ENCODE measurements at regions not wholly inside any gene's neighbourhood (a gene's known extent, or its start where the extent isn't known, plus 50 kb on each side); places are given as distances from the start of the nearest gene placed in this dataset.
"Not testable (repeated sequence)": the region's sequence is repeated elsewhere in the genome, so short reads cannot be mapped to it uniquely, and the experiment has no call there.

DNA sequence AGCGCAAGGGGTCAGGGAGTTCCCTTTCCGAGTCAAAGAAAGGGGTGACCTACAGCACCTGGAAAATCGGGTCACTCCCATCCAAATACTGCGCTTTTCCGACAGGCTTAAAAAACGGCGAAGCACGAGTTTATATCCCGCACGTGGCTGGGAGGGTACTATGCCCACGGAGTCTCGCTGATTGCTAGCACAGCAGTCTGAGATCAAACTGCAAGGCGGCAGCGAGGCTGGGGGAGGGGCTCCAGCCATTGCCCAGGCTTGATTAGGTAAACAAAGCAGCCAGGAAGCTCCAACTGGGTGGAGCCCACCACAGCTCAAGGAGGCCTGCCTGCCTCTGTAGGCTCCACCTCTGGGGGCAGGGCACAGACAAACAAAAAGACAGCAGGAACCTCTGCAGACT is 735.1 kb downstream of the TTLL7 start:
- TF ChIP-seq, protein P1, sequence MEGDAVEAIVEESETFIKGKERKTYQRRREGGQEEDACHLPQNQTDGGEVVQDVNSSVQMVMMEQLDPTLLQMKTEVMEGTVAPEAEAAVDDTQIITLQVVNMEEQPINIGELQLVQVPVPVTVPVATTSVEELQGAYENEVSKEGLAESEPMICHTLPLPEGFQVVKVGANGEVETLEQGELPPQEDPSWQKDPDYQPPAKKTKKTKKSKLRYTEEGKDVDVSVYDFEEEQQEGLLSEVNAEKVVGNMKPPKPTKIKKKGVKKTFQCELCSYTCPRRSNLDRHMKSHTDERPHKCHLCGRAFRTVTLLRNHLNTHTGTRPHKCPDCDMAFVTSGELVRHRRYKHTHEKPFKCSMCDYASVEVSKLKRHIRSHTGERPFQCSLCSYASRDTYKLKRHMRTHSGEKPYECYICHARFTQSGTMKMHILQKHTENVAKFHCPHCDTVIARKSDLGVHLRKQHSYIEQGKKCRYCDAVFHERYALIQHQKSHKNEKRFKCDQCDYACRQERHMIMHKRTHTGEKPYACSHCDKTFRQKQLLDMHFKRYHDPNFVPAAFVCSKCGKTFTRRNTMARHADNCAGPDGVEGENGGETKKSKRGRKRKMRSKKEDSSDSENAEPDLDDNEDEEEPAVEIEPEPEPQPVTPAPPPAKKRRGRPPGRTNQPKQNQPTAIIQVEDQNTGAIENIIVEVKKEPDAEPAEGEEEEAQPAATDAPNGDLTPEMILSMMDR (IDR thresholded peaks at IDR 0.05; ENCODE audit: low read length), result not testable (repeated sequence)
- TF ChIP-seq EZH2 (IDR thresholded peaks at IDR 0.05; ENCODE audit: borderline replicate concordance, low read length), result not testable (repeated sequence)
